K562 (cell line): ENCODE measurements at regions not wholly inside any gene's neighbourhood (a gene's known extent, or its start where the extent isn't known, plus 50 kb on each side); places are given as distances from the start of the nearest gene placed in this dataset.

ENCODE experiments used
- ATAC-seq: fragments of 200-7000 bp; cut with Tn5 transposase; 3 replicates; pipeline ENCODE4 v1.9.1; 2020; ENCODE audit warnings: moderate library complexity
- BruUV-seq: library from RNA; stranded (reverse); fragments of 400-500 nt; replicated peaks from 2 replicates; lab custom pipeline; 2021; lab: Mats Ljungman, UMichigan
- CTCF ChIA-PET: fragments of 300-600 bp; formaldehyde crosslinking; extraction: SDS; loops from one replicate; lab custom pipeline; 2021; ENCODE audit warnings: low intra/inter-chr PET ratio; lab: Yijun Ruan, JAX
- POLR2A ChIA-PET: fragments of 300-600, 350-650 bp; sonication (Branson Sonifier 250); formaldehyde crosslinking; extraction: SDS; loops from one replicate; lab custom pipeline; 2021; ENCODE audit warnings: antibody characterized with exemption, inconsistent platforms; lab: Yijun Ruan, JAX
- DNase-seq, 4 experiments: peaks; one replicate each; pipeline versions ENCODE4 v3.0.0 to v3.0.0-alpha.2; 2011 to 2018; ENCODE audit warnings: low spot score in 3 of 4, mixed read lengths in 3 of 4; ENCODE audit errors: extremely low read depth in 1 of 4
- FAIRE-seq: peaks from 2 replicates; lab custom pipeline; 2011; peaks lifted over from hg19 to GRCh38; lab: Jason Lieb, UNC
- H2AFZ ChIP-seq: 2 replicates; pipeline ENCODE4 v1.6.0; 2011; ENCODE audit warnings: low read depth, low read length, control low read depth, inconsistent platforms
- H3K27ac ChIP-seq: fragments of 200-600 bp; 3 replicates; pipeline ENCODE4 v1.8.0; 2011; ENCODE audit warnings: low read depth, mild to moderate bottlenecking, control low read depth, inconsistent platforms, low read length, moderate library complexity, mixed read lengths; ENCODE audit errors: extremely low read depth
- H3K27me3 ChIP-seq, 2 experiments: fragments of 300-600 bp in 1 of 2; 2 replicates in 1 of 2; 3 replicates in 1 of 2; pipeline versions ENCODE4 v1.6.0 to v1.8.0; 2011; ENCODE audit warnings: inconsistent platforms in 2 of 2, low read length in 2 of 2, mild to moderate bottlenecking in 1 of 2, mixed read lengths in 1 of 2, moderate library complexity in 1 of 2; ENCODE audit not compliant: control insufficient read depth in 2 of 2, insufficient read depth in 2 of 2
- H3K36me3 ChIP-seq: fragments of 300-600 bp; 3 replicates; pipeline ENCODE4 v1.8.0; 2011; ENCODE audit warnings: mild to moderate bottlenecking, low read length, inconsistent platforms; ENCODE audit not compliant: control insufficient read depth, insufficient read depth
- H3K4me1 ChIP-seq, 2 experiments: fragments of 200-600 bp in 1 of 2; replicated peaks in 1 of 2; 2 replicates in 1 of 2; 3 replicates in 1 of 2; pipeline versions ENCODE4 v1.5.1 to v1.8.0; 2011; ENCODE audit warnings: inconsistent platforms in 2 of 2, low read length in 2 of 2, mild to moderate bottlenecking in 1 of 2, mixed read lengths in 1 of 2, moderate library complexity in 1 of 2; ENCODE audit not compliant: control insufficient read depth in 2 of 2, insufficient read depth in 2 of 2
- H3K4me2 ChIP-seq: 2 replicates; pipeline ENCODE4 v1.6.1; 2011; ENCODE audit warnings: low read length, control low read depth, inconsistent platforms, mixed read lengths; ENCODE audit not compliant: insufficient read depth
- H3K4me3 ChIP-seq: fragments of 200-600 bp; sonication (generic), shearing (Covaris generic); 2 replicates; pipeline ENCODE4 v1.5.1; 2016; ENCODE audit warnings: control low read depth, inconsistent platforms
- H3K79me2 ChIP-seq: fragments of 200-600 bp; 3 replicates; pipeline ENCODE4 v1.8.0; 2011; ENCODE audit warnings: low read length, inconsistent platforms; ENCODE audit not compliant: control insufficient read depth, insufficient read depth
- H3K9ac ChIP-seq, 2 experiments: 2 replicates each; pipeline versions ENCODE4 v1.6.0 to v1.6.1; 2011; ENCODE audit warnings: low read depth in 2 of 2, low read length in 2 of 2, control low read depth in 1 of 2, inconsistent platforms in 1 of 2, mild to moderate bottlenecking in 1 of 2, mixed read lengths in 1 of 2; ENCODE audit not compliant: insufficient read depth in 1 of 2
- H3K9me1 ChIP-seq: one replicate; pipeline ENCODE4 v1.6.0; 2011; ENCODE audit warnings: inconsistent platforms, mild to moderate bottlenecking, low read length, moderate library complexity; ENCODE audit not compliant: control insufficient read depth, insufficient read depth
- H3K9me3 ChIP-seq: replicated peaks from 2 replicates; pipeline ENCODE4 v1.5.1; 2011; ENCODE audit warnings: low read depth, low read length, inconsistent platforms; ENCODE audit not compliant: control insufficient read depth, insufficient read depth
- H4K20me1 ChIP-seq: replicated peaks from 2 replicates; pipeline ENCODE4 v1.6.1; 2011; ENCODE audit warnings: low read length, inconsistent platforms, mixed read lengths; ENCODE audit not compliant: control insufficient read depth, insufficient read depth
- BHLHE40 ChIP-seq: IDR thresholded peaks from 2 replicates; pipeline ENCODE4 v1.6.1; 2011; ENCODE audit warnings: low read length, improper control_type of control experiment
- CREBBP ChIP-seq: IDR thresholded peaks from one replicate; pipeline ENCODE4 v1.6.1; 2012; ENCODE audit warnings: low read depth, mild to moderate bottlenecking, control low read depth, inconsistent platforms, low read length
- E2F3 ChIP-seq: fragments of 250-450 bp; sonication (Bioruptor Pico); IDR thresholded peaks from 2 replicates; pipeline ENCODE4 v1.4.0; 2020; ENCODE audit warnings: mild to moderate bottlenecking
- EHMT2 ChIP-seq: fragments of 450-650 bp; IDR thresholded peaks from 2 replicates; pipeline ENCODE4 v1.6.1; 2018; ENCODE audit warnings: antibody characterized with exemption
- FUS ChIP-seq: fragments of 200-400 bp; formaldehyde crosslinking; optimal IDR thresholded peaks from 2 replicates; pipeline ENCODE3; 2017; ENCODE audit warnings: low read depth, low read length
- HDGF ChIP-seq: fragments of 450-650 bp; IDR thresholded peaks from 2 replicates; pipeline ENCODE4 v1.6.1; 2016
- HSF4 ChIP-seq: fragments of 250-450 bp; sonication (Bioruptor Pico); IDR thresholded peaks from 2 replicates; pipeline ENCODE4 v2.1.2; 2022; ENCODE audit warnings: mild to moderate bottlenecking, moderate library complexity, borderline replicate concordance
- IRF2 ChIP-seq: sonication (generic); formaldehyde crosslinking; IDR thresholded peaks from 2 replicates; pipeline ENCODE4 v1.8.1; 2022; ENCODE audit warnings: mild to moderate bottlenecking, missing genetic modification reagents
- KLF16 ChIP-seq: IDR thresholded peaks from 2 replicates; pipeline ENCODE4 v1.6.1; 2016; ENCODE audit warnings: antibody characterized with exemption
- NBN ChIP-seq: fragments of 450-650 bp; IDR thresholded peaks from 2 replicates; pipeline ENCODE4 v1.6.1; 2016; ENCODE audit warnings: low read depth, mild to moderate bottlenecking
- NR2F6 ChIP-seq: fragments of 450-650 bp; formaldehyde crosslinking; IDR thresholded peaks from 2 replicates; pipeline ENCODE4 v1.4.0; 2020; ENCODE audit warnings: mild to moderate bottlenecking
- NRF1 ChIP-seq, 2 experiments: fragments of 450-650 bp; IDR thresholded peaks in 1 of 2; conservative IDR thresholded peaks in 1 of 2; 2 replicates each; pipeline ENCODE4 v1.6.1; 2014; ENCODE audit warnings: mild to moderate bottlenecking in 2 of 2
- PCBP2 ChIP-seq: fragments of 200-400 bp; formaldehyde crosslinking; IDR thresholded peaks from 2 replicates; pipeline ENCODE4 v1.6.1; 2018; ENCODE audit warnings: low read length, low read depth, mild to moderate bottlenecking, moderate library complexity; ENCODE audit not compliant: poor library complexity, severe bottlenecking
- POU5F1 ChIP-seq: fragments of 150-350 bp; IDR thresholded peaks from 2 replicates; pipeline ENCODE4 v1.6.1; 2014; ENCODE audit warnings: borderline replicate concordance, low read length, low read depth, mild to moderate bottlenecking; ENCODE audit not compliant: partially characterized antibody
- SMARCE1 ChIP-seq: fragments of 450-650 bp; IDR thresholded peaks from 2 replicates; pipeline ENCODE4 v1.7.1; 2016; ENCODE audit warnings: mild to moderate bottlenecking
- TRIM28 ChIP-seq: fragments of 450-650 bp; IDR thresholded peaks from 2 replicates; pipeline ENCODE4 v1.6.1; 2017
- XRCC3 ChIP-seq: fragments of 450-650 bp; IDR thresholded peaks from 2 replicates; pipeline ENCODE4 v1.6.1; 2017; ENCODE audit warnings: mild to moderate bottlenecking, moderate library complexity
- WGBS: fragments of 100-300 bp; shearing (Covaris generic); methylation state at CpG from one replicate; pipeline ENCODE4 v1.1.6; 2016; ENCODE audit warnings: low coverage, mixed read lengths; ENCODE audit not compliant: insufficient coverage; ENCODE audit errors: missing lambda C conversion rate; 5-methylcytosine and 5-hydroxymethylcytosine counted together
- in situ Hi-C: fragments of 300-500 bp; cut with MboI; formaldehyde crosslinking; loops from 4 replicates; pipeline ENCODE4 v1.15.0; 2018; ENCODE audit warnings: inconsistent platforms, mixed read lengths
- intact Hi-C: fragments of 100-400 bp; cut with micrococcal nuclease; formaldehyde crosslinking; loops from 2 replicates; pipeline ENCODE4 v1.14.2; 2022
- TF ChIP-seq, protein P1 (sequence below): fragments of 450-650 bp; formaldehyde crosslinking; conservative IDR thresholded peaks from 2 replicates; pipeline ENCODE4 v1.4.0; 2022; ENCODE audit warnings: mild to moderate bottlenecking, missing genetic modification characterization
- TF ChIP-seq, protein P2 (sequence below): fragments of 450-650 bp; IDR thresholded peaks from 2 replicates; pipeline ENCODE4 v1.6.1; 2016; ENCODE audit warnings: low read depth, mild to moderate bottlenecking, moderate library complexity

DNA sequence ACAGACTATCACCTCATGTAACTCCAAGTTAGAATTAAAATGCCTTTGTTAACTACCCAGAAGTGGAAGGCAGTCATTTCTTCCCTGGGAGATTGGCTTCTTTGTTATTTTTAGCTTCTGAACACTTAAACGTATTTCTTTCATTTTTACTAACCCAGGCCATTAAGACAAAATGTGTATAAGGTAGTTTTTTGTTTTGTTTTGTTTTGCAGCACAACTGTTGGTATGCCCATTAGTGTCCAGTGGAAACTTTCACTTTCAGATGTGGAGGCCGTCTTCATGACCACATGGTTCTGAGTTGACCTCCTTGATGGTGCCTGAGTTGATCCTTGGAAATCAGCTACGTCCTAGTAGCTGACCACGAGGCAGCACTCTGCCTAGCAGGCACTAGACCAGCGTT lies 264.6 kb upstream of the ZNF608 start:
- WGBS = 0% methylated on average over 5 of the region's 5 CpGs
- intact Hi-C loops = no loop called here
- no TSS peak for BruUV-seq
- no peaks in the 10 kb centered on the region for H3K27me3 ChIP-seq
- no peaks in the 10 kb centered on the region for H3K9me1 ChIP-seq
- H3K9ac ChIP-seq = no peak overlapping the region
- no peak for DNase-seq
- ChIA-PET CTCF (no interaction called here), POLR2A (interaction anchor here (1.0 kb wide), 1 partner anchor 10 kb away, joined by 5 read pairs; no protein-coding TSS in a partner anchor)
- no peaks in the 10 kb centered on the region for H3K9me3 ChIP-seq
- H3K36me3 ChIP-seq = no peaks in the 10 kb centered on the region
- no peak overlapping the region for H3K4me3 ChIP-seq
- H3K4me2 ChIP-seq = no peak overlapping the region
- no peak for FAIRE-seq
- no peaks in the 10 kb centered on the region for H4K20me1 ChIP-seq
- H3K27ac ChIP-seq = no peak overlapping the region
- H3K4me1 ChIP-seq = no peaks in the 10 kb centered on the region
- no peak for TF ChIP-seq E2F3 (CRISPR knock-in tag)
- TF ChIP-seq FUS = no peak
- TF ChIP-seq HSF4 (CRISPR knock-in tag) = no peak
- TF ChIP-seq CREBBP = no peak
- no peak for TF ChIP-seq POU5F1
- no peak for TF ChIP-seq IRF2 (CRISPR knock-in tag)
- no peak for TF ChIP-seq NBN
- TF ChIP-seq, protein P1, sequence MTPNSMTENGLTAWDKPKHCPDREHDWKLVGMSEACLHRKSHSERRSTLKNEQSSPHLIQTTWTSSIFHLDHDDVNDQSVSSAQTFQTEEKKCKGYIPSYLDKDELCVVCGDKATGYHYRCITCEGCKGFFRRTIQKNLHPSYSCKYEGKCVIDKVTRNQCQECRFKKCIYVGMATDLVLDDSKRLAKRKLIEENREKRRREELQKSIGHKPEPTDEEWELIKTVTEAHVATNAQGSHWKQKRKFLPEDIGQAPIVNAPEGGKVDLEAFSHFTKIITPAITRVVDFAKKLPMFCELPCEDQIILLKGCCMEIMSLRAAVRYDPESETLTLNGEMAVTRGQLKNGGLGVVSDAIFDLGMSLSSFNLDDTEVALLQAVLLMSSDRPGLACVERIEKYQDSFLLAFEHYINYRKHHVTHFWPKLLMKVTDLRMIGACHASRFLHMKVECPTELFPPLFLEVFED = no peak
- TF ChIP-seq TRIM28 = no peak
- no peak for TF ChIP-seq EHMT2
- no peak for TF ChIP-seq NR2F6
- no peak for TF ChIP-seq KLF16
- no peak for TF ChIP-seq HDGF
- TF ChIP-seq XRCC3 = no peak
- no peak for TF ChIP-seq SMARCE1
- TF ChIP-seq BHLHE40 = no peak
- no peak for TF ChIP-seq NRF1 (conservative IDR thresholded peaks at IDR 0.05 in 1 of 2, IDR thresholded peaks at IDR 0.05 in 1 of 2)
- TF ChIP-seq PCBP2 = no peak
- TF ChIP-seq, protein P2, sequence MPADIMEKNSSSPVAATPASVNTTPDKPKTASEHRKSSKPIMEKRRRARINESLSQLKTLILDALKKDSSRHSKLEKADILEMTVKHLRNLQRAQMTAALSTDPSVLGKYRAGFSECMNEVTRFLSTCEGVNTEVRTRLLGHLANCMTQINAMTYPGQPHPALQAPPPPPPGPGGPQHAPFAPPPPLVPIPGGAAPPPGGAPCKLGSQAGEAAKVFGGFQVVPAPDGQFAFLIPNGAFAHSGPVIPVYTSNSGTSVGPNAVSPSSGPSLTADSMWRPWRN = no peak
- in situ Hi-C loops = no loop called here
- no peak for ATAC-seq
- no peaks in the 10 kb centered on the region for H3K79me2 ChIP-seq
- no peak overlapping the region for H2AFZ ChIP-seq
